H1 (cell line): ENCODE measurements at regions not wholly inside any gene's neighbourhood (a gene's known extent, or its start where the extent isn't known, plus 50 kb on each side); places are given as distances from the start of the nearest gene placed in this dataset.

Experiments used
- BACH1 ChIP-seq: IDR thresholded peaks from 2 replicates; pipeline ENCODE4 v1.6.1; 2012; ENCODE audit warnings: low read length, improper control_type of control experiment
- BCL11A ChIP-seq, 2 experiments: IDR thresholded peaks; one replicate each; pipeline ENCODE4 v1.6.1; 2011; ENCODE audit warnings: low read depth in 2 of 2, low read length in 2 of 2, mild to moderate bottlenecking in 2 of 2
- BRCA1 ChIP-seq: IDR thresholded peaks from 2 replicates; pipeline ENCODE4 v1.6.1; 2012; ENCODE audit warnings: low read depth, low read length, improper control_type of control experiment
- CBX8 ChIP-seq: fragments of 300-800, 300-1000 bp; sonication (generic); IDR thresholded peaks from 2 replicates; pipeline ENCODE4 v1.7.1; 2016; ENCODE audit warnings: low read depth, low read length, borderline replicate concordance
- RBBP5 ChIP-seq: IDR thresholded peaks from 2 replicates; pipeline ENCODE4 v1.7.1; 2012; ENCODE audit warnings: low read depth, mild to moderate bottlenecking, inconsistent platforms, low read length, moderate library complexity, borderline replicate concordance
- RXRA ChIP-seq: IDR thresholded peaks from 2 replicates; pipeline ENCODE4 v1.6.1; 2011; ENCODE audit warnings: low read depth, mild to moderate bottlenecking, low read length, moderate library complexity; ENCODE audit not compliant: insufficient read depth

- TF ChIP-seq BACH1 = no peak
- no peak for TF ChIP-seq RBBP5
- no peak for TF ChIP-seq BCL11A (IDR thresholded peaks at IDR 0.05; ENCODE audit: low read depth in 2 of 2, low read length in 2 of 2)
- TF ChIP-seq RXRA = no peak
- TF ChIP-seq BRCA1 = no peak
- TF ChIP-seq CBX8 = no peak
Measured at GRCh38 chr7:25512061-25512687, 283.9 kb upstream of the NPVF start (continued).
